Right ventricle myocardium superior (tissue), 1 donor: ENCODE measurements at regions not wholly inside any gene's neighbourhood (a gene's known extent, or its start where the extent isn't known, plus 50 kb on each side); places are given as distances from the start of the nearest gene placed in this dataset.
"Not testable (repeated sequence)": the region's sequence is repeated elsewhere in the genome, so short reads cannot be mapped to it uniquely, and the experiment has no call there.

ENCODE experiments used
- ATAC-seq: fragments of 200-7000 bp; cut with Tn5 transposase; one replicate; pipeline ENCODE4 v1.9.1; 2020; ENCODE audit warnings: mild to moderate bottlenecking; ENCODE audit not compliant: poor library complexity
- DNase-seq: peaks from one replicate; pipeline ENCODE4 v3.0.0-alpha.2; 2020
- intact Hi-C: fragments of 100-400 bp; cut with DNase I; formaldehyde crosslinking; loops from one replicate; pipeline ENCODE4 v1.11.2; 2022
- donor health status: DM: no; HTN: yes; CAD: no; lungs with severe emphysema.

DNA sequence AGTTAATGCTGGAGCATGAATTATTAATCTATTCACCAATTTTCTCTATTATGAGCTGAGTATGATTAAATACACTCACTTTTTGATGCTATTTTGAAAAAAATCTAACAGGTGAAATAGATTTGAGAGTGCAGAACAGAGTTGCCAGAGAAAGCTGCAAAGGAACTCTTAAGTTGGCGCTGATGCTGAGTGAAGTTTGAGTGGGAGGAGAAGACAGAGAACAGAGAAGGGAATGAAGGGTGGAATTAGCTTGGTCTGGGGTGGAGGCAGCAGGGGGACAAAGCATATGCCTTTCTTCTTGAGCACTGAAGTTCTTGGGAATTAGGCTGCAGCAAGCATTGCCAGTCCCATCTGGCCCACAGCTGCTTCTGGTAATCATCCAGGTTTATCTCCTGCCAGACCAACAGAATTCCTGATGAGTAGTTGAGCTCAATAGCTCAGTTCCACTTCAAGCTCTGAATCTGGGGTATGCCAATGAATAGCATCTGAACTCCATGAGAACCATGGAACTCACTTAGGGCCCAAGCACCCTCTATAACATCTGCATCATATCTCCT lies 290.1 kb downstream of the HINT1 start:
- ATAC-seq (no peak), DNase-seq (no peak)
- intact Hi-C loops = no loop called here

DNA sequence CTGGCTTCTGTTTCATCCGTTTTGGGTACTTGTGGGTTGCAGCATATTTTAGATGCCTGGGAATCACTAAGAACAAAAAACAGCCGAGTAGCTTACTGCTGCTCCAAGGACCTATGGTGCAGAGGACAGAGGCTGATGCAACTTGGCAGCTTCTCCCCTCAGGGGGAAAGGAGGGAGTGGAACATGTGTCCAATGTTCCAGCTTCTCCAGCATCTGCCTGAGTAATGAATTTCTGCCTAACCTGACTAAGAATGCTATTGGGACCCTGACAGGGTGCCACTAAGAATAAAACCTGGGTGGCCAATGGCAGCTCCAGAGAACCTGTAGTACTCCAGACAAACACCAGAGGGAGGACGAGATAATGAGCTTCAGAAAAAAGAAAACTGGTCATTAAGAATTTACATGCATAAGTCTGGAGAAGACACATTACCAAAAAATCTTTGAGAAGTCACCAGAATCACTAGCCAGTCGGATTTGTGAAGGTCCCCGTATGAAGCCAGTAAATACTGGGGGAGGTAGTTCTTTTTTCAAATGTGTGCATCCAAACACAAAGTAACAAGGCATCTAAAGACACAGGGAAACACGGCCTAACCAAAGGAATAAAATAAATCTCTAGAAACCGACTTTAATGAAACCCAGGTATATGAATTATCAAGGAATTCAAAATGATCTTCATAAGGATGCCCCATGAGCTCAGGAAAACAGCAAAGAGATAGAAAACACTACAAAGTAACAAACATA lies 293.5 kb downstream of the HINT1 start:
- intact Hi-C loops = no loop called here
- DNase-seq = peak; percentile 64
- peak; percentile 88 for ATAC-seq

DNA sequence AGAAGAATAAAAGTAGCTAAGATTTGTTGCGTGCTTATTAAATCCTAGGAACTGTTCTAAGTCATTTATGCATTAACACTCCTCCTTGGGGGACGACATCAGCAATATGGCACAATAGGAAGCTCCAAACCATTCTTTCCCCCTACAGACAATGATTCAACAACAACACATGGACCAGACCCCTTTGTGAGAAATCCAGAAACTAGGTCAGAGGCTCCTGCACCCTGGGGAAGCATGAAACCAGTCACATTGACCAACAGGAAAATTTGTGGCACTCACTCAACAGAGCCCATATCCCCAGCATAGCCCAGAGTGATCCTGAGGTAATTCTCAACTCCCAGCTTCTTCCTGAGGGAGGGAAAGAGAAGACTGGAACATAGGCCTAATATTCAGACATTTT lies 294.4 kb downstream of the HINT1 start:
- ATAC-seq (peak; percentile 31), DNase-seq (no peak)
- intact Hi-C loops = no loop called here

DNA sequence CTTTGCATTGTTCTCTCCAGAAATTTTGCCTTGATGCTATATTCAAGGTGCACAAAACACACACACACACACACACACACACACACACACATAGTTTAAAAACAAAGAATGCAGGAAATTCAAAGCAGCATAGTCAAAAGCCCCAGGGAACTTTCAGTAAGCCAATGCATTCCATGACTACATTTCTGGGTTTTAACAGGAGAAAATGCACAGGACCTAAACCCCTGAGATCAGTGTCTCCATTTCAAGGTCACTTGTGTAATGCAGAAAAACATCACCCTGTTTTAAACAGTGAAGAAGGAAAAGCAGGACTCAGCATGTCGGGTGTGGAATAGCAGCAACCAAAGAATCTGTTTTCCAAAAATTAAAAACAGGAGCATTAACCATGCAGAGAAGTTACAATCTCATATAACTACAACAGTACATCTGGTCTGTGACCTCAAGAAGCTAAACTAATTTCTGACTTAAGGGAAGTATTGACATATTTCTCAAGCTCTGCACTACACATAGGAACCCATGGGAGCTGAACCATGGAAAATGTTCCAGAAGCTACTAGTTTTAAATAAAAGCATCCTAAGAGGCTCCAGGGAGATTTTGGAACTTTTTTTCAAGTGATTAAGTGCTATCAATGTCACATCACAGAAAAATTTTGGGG lies 296.7 kb downstream of the HINT1 start:
- no peak for DNase-seq
- peak; percentile 12 for ATAC-seq
- intact Hi-C loops = no loop called here

DNA sequence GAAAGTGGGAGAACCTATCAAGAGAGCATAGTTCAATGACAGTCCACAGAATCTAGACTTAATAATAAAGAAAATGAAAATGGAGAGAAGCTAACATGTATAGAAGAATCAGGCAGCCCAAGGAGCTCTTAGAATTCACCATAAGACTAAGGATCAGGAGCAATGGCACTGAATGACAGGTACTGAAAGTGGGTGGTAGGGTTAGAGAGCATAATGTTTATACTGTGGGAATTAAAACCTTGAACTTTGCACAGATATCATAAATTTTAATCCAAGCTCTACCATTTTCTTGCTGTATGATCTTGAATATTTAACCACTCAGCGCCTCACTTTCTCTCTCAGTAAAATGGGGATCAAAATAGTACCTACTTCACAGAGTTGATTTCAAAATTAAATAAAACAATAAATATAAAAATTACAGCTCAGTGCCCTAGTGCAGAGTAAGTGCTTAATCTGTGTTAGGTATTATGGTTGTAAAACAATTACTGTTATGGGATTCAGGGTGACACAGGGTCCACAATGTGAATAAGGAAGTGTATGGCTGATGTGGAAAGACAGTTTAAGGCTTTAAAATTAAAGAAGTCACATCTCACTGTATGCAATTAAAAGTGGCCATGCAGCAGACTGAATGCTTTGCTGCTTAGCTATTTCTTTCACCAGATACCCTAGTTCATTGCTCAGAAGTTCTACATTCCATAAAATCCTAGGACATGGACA lies 319.8 kb downstream of the HINT1 start:
- intact Hi-C loops = no loop called here
- no peak for ATAC-seq
- DNase-seq = no peak

DNA sequence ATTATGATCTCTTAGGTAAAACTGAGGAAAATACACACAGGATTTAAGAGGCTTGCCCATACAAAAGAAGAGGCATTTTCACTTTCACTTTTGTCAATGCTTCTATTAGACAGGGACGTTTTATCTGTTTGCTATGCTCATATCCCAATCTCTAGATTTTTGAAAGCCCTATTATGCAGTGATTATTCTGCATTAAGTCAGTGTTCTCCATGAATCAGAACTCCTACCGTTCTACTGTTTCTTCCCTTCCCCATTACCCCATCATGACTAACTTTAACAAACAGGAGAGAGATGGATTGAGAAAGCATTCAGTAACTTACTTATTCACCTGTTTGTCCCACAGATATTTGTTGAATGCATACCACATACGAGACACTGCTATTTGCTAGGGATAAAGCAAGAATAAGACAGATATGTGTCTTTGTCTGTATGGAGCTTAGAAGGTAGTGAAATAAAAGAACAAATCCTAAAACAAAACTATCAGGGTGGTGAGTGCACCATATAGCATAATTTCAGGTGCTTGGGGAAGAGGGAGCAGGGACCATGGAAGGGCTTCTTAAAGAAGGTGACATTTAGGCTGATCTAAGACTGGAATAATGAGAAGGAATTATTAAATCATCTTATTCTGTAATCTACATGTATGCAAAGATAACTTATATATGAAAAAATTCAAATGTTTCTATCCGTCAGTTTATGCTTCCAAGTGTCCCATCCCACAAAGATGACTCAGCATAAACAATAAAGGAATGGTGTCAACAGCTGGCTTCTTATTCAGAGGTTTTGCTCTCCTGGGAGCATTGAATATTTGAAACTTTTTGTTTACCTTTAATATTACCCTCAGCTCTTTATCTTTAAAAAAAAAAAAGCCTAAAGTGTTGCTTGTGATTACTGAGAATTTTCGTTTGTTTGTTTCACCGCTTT lies 328.1 kb downstream of the HINT1 start:
- no peak for ATAC-seq

DNA sequence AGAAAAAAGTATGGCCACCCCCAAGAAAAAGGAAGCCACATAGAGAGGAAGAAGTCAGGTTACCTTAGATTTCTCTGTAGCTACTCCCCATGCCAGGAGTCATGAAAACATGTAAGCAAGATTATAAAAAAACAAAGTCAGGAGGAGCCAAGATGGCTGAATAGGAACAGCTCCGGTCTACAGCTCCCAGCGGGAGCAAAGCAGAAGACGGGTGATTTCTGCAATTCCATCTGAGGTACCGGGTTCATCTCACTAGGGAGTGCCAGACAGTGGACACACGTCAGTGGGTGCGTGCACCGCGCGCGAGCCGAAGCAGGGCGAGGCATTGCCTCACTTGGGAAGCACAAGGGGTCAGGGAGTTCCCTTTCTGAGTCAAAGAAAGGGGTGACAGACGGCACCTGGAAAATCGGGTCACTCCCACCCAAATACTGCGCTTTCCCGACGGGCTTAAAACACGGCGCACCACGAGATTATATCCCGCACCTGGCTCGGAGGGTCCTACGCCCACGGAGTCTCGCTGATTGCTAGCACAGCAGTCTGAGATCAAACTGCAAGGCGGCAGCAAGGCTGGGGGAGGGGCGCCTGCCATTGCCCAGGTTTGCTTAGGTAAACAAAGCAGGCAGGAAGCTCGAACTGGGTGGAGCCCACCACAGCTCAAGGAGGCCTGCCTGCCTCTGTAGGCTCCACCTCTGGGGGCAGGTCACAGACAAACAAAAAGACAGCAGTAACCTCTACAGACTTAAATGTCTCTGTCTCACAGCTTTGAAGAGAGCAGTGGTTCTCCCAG lies 347.3 kb downstream of the HINT1 start:
- intact Hi-C loops, DNase-seq, ATAC-seq: not testable (repeated sequence)

More for the DNA sequence above, 328.1 kb downstream of the HINT1 start:
- no peak for DNase-seq
- intact Hi-C loops = no loop called here

DNA sequence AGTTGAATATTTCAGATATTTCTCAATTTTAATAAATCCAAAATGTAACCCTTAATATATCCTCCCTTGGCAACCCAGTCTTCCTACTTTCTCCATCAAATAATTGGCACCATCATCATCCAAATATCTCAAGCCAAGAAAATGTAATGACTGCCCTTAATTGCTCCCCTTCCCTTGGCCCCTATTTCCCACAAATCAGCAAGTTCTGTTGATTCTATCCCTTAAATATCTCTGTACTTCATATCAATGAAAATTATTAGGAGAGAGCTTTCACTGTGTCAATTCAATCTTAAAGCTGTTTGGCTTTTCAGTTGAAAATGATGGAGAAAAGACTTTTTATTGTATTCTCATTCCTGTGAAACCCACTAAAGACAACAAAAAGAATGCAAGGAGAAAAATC lies 349.8 kb downstream of the HINT1 start:
- ATAC-seq = no peak
- DNase-seq = no peak
- intact Hi-C loops = no loop called here

DNA sequence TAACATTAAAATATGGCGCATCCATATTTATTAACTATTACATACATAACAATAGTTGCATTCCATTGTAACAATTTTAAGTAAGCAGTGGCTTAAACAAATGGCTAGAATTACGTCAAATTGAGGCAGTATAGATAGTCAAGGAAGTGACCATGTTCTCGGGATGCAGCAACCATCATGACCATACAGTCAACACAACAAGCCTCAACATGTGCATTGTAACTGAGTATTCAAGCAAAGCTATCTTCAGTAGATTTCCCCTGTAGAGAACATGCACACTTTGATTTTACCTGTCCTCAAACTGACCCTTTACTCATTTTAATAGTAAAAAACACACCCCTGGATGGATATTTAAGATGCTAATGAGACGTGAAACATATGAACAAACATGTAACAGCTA lies 356.4 kb downstream of the HINT1 start:
- ATAC-seq = no peak
- no peak for DNase-seq
- intact Hi-C loops = no loop called here

DNA sequence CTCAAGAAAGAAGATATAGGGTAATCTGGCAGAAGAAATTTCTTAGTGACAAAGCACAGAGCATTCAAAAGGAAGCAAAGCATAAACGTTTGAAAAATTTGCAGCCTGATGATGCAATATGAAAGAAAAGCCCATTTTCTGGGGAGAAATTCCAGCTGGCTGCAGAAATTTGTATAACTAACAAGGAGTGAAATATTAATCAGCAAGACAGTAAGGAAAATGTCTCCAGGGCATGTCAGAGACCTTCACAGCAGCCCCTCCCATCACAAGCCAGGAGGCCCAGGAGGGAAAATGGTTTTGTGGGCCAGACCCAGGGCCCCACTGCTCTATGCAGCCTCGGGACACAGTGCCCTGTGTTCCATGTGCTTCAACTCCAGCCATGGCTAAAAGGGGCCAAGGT lies 359.4 kb downstream of the HINT1 start:
- DNase-seq (no peak), ATAC-seq (no peak)
- intact Hi-C loops = no loop called here

DNA sequence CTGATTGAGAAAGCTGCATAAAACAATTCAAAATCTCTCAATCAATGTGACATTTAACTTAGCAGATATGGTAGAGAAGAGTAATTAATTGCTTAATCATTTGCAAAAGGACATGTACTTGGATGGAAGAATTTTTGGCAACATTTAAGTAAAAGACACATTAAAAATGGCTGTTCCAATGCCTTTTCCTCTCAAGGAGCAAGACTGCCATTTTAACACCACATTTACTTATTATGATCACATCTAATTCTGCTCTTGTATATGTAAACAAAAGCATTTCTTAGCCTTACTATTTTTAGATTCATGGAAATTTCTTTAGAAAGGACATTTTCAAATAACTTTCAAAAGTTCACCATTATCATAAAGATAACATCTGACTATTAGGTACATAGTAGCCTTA lies 360.0 kb downstream of the HINT1 start:
- intact Hi-C loops = no loop called here
- DNase-seq (no peak), ATAC-seq (no peak)

DNA sequence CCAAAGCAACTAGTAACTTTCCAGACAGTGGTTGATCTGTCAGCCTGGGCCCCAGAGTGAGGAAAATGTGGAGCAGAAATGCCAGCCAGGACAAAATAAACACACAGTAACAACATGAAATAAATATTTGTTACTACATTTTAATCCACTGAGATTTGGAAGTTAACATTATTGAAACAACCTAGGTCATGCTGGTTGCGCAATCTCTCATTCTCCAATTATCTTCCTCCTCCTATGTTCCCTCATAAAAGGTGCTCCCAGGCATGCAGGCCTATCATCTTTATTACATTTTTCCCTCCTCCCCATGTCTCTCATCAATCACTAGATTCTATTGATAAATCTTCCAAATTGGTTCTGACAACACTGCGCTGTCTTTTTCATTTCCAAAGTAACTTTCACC lies 363.1 kb downstream of the HINT1 start:
- ATAC-seq (no peak), DNase-seq (no peak)
- intact Hi-C loops = no loop called here

DNA sequence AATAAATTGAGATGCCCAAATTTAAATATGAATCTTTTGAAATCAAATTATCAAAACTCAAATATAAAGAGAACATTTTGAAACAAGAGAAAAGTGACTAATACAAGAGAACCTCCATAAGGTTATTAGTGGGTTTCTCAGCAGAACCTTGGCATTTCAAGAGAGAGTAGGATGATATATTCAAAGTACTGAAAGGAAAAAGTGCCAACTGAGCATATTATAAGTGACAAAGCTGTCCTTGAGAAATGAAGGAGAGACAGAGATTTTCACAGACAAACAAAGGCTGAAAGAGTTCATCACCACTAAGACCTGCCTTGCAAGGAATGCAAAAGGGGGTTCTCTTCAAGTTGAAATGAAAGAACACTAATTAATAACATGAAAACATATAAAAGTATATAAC lies 366.0 kb downstream of the HINT1 start:
- DNase-seq = no peak
- intact Hi-C loops = no loop called here
- no peak for ATAC-seq

DNA sequence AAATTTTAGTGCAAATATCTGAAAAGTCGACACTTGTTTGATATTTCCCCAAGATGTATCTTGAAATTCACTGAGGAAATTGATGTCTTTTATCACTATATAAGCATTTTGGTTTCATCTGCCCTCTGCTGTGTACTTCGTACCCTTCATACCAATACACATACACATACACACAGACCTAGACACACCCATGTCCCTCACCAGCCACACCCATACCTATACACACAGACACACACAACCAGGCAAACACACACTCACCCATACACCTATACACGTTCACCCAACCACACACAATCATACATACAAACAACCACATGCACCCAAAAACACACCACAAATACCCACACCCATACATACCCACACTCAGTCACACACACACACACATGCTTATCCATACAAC lies 367.8 kb downstream of the HINT1 start:
- ATAC-seq (no peak), DNase-seq (no peak)
- intact Hi-C loops = no loop called here

DNA sequence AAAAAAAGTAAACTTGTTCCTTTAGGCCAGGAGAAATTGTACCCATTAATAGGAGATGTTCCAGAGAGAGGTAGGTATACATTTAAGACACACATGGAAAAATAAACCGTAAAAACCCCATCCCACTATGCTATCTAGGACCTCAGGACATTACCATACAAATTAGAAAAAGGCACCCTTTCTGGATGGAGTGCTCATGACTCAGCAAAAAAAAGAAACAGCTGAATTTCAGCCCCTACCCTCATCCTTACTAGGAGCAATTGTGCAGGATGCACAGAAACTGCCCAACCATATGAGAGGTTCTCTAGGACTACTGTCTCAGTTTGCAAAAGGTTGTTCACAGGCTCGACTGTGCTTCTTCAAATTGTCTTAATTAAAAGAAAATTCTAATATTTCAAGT lies 368.2 kb downstream of the HINT1 start:
- ATAC-seq (no peak), DNase-seq (no peak)
- intact Hi-C loops = no loop called here

DNA sequence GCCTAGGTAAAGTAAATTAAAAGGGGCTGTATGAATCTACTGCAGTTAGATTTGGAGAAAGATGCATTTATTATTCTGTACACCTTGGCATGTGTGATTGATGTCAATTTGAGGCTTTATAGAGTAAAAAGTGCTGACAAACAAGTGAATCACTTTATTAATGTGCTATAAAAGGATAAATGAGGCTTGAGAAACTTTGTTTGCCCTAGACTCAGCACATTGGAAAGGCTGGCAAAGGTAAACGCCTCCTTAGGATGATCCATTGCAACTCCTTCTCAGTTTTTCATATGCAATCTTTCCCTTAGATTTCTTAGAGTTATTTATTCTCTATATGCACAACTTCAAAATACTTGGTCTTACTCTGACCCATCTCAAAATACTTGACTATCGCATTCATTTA lies 369.0 kb downstream of the HINT1 start:
- DNase-seq (no peak), ATAC-seq (no peak)
- intact Hi-C loops = no loop called here

DNA sequence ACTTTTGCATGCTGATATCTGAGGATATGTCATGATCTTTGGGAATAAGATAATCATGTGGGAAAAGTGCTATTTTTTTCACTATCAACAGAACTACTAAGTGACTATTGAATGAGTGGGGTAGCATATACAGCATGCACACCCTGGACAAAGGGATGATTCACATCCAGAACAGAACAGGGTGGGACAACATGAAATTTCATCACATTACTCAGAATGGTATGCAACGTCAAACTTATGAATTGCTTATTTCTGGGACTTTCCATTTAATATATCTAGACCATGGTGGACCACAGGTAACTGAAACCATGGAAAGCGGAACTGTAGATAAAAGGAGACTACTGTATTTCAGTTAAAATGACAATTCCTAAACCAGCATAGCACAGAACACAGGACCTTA lies 370.0 kb downstream of the HINT1 start:
- ATAC-seq (no peak), DNase-seq (no peak)
- intact Hi-C loops = no loop called here

DNA sequence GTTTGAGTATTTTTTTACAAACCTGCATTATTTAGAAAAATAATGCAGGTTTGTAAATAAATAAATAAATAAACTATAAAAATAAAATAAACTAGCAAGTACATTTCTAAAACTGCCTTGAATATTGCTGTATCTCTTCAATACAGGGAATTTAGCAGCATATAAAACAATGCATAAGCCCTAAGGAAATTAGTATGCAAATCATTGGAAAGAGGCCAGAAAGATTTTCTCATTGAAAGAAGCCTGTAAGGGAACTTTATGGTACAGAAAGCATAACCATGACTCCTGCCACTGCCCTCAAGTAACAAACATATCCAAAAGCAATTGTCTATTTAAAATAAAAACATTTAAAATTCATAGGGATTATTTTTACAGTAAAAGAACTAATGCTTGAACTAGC lies 387.3 kb downstream of the HINT1 start:
- DNase-seq (no peak), ATAC-seq (no peak)
- intact Hi-C loops = no loop called here
